ENCODE measurements at regions not wholly inside any gene's neighbourhood (a gene's known extent, or its start where the extent isn't known, plus 50 kb on each side); places are given as distances from the start of the nearest gene placed in this dataset.

DNA sequence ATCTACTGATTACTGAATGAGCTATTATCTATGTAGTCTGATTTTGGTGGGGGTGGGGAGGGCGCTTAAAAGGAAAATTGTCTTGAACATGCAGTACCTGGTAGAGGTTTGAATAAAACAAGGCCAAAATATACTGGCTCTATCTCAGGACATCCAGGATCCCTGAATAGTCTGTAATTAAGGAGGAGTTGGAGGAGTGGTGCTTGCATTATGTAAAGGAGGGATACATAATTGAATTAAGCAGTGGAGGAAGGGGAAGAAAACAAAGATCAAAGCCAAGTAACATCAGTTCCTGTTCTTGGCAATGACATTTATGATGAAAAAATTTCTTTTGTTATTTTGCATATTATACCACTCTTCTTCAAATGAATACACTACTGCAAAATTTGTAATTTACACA lies 539.4 kb upstream of the ZEB2 start:
- H3K4me3 Mint-ChIP-seq (ENCODE audit: low read depth): no peak overlapping the region
- H3K4me1 Mint-ChIP-seq (ENCODE audit: low read depth): no peaks in the 10 kb centered on the region
- no peaks in the 10 kb centered on the region for H3K9me3 Mint-ChIP-seq (ENCODE audit: low read depth)
- no peak for DNase-seq (ENCODE audit: low spot score, unreplicated experiment)
- no peaks in the 10 kb centered on the region for H3K27me3 Mint-ChIP-seq
- H3K36me3 Mint-ChIP-seq (ENCODE audit: insufficient read depth): no peaks in the 10 kb centered on the region
- H3K27ac Mint-ChIP-seq: no peak overlapping the region
- TF ChIP-seq CTCF (IDR thresholded peaks at IDR 0.05; ENCODE audit: unreplicated experiment): no peak

DNA sequence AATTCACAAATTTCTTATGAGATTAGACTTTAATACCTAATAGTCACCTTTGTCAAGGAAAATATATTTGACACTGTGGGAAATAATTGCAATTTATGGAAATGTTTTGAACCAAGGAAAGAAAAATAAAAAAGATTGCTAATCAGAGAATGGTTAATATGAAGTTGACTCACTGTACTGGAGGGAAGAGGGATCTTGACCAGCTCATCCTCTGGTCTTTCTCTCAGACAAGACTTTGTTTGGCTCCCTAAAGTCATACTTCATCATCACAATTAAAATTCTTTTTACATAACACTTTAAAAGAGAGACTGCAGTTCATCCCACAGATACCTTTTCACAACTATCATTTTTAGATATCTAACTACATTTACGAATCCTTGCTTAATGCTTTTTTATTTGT lies 538.5 kb upstream of the ZEB2 start:
- DNase-seq (ENCODE audit: low spot score, unreplicated experiment): no peak
- H3K27me3 Mint-ChIP-seq: no peaks in the 10 kb centered on the region
- no peak overlapping the region for H3K27ac Mint-ChIP-seq
- no peaks in the 10 kb centered on the region for H3K9me3 Mint-ChIP-seq (ENCODE audit: low read depth)
- no peak for TF ChIP-seq CTCF (IDR thresholded peaks at IDR 0.05; ENCODE audit: unreplicated experiment)
- H3K4me3 Mint-ChIP-seq (ENCODE audit: low read depth): no peak overlapping the region
- no peaks in the 10 kb centered on the region for H3K36me3 Mint-ChIP-seq (ENCODE audit: insufficient read depth)
- no peaks in the 10 kb centered on the region for H3K4me1 Mint-ChIP-seq (ENCODE audit: low read depth)

- no peaks in the 10 kb centered on the region for H3K27me3 Mint-ChIP-seq
- H3K27ac Mint-ChIP-seq: no peak overlapping the region
- no peak overlapping the region for H3K4me3 Mint-ChIP-seq (ENCODE audit: low read depth)
- H3K36me3 Mint-ChIP-seq (ENCODE audit: insufficient read depth): no peaks in the 10 kb centered on the region
- TF ChIP-seq CTCF (IDR thresholded peaks at IDR 0.05; ENCODE audit: unreplicated experiment): no peak
- H3K9me3 Mint-ChIP-seq (ENCODE audit: low read depth): no peaks in the 10 kb centered on the region
- DNase-seq (ENCODE audit: low spot score, unreplicated experiment): no peak
- H3K4me1 Mint-ChIP-seq (ENCODE audit: low read depth): no peaks in the 10 kb centered on the region
Measured at GRCh38 chr2:145055651-145056050, 535.7 kb upstream of the ZEB2 start.

GRCh38 chr2:145050134-145050533 lies 530.2 kb upstream of the ZEB2 start:
- no peak overlapping the region for H3K4me3 Mint-ChIP-seq (ENCODE audit: low read depth)
- no peak for TF ChIP-seq CTCF (IDR thresholded peaks at IDR 0.05; ENCODE audit: unreplicated experiment)
- no peaks in the 10 kb centered on the region for H3K27me3 Mint-ChIP-seq
- H3K9me3 Mint-ChIP-seq (ENCODE audit: low read depth): no peaks in the 10 kb centered on the region
- no peak overlapping the region for H3K27ac Mint-ChIP-seq
- no peaks in the 10 kb centered on the region for H3K36me3 Mint-ChIP-seq (ENCODE audit: insufficient read depth)
- H3K4me1 Mint-ChIP-seq (ENCODE audit: low read depth): no peaks in the 10 kb centered on the region
- no peak for DNase-seq (ENCODE audit: low spot score, unreplicated experiment)

- Mint-ChIP-seq H3K36me3 (ENCODE audit: insufficient read depth) (no peaks in the 10 kb centered on the region), H3K4me1 (ENCODE audit: low read depth) (peaks cover under 1% of the 10 kb centered on the region), H3K27me3 (no peaks in the 10 kb centered on the region), H3K4me3 (ENCODE audit: low read depth) (no peak overlapping the region), H3K27ac (no peak overlapping the region), H3K9me3 (ENCODE audit: low read depth) (no peaks in the 10 kb centered on the region)
- TF ChIP-seq CTCF (IDR thresholded peaks at IDR 0.05; ENCODE audit: unreplicated experiment): no peak
- DNase-seq (ENCODE audit: low spot score, unreplicated experiment): no peak
Measured at GRCh38 chr2:145049475-145049874, 529.6 kb upstream of the ZEB2 start.

All from progenitor cell of endocrine pancreas (in vitro differentiated cells).